HepG2 (cell line): ENCODE measurements at regions not wholly inside any gene's neighbourhood (a gene's known extent, or its start where the extent isn't known, plus 50 kb on each side); places are given as distances from the start of the nearest gene placed in this dataset.

Experiments
- ATAC-seq: fragments of 200-7000 bp; cut with Tn5 transposase; 3 replicates; pipeline ENCODE4 v1.9.1; 2020; ENCODE audit warnings: mild to moderate bottlenecking, moderate library complexity
- BruUV-seq: library from RNA; stranded (reverse); fragments of 400-500 nt; replicated peaks from 2 replicates; lab custom pipeline; 2021; lab: Mats Ljungman, UMichigan
- CTCF ChIA-PET: fragments of 300-600 bp; formaldehyde crosslinking; extraction: SDS; loops from one replicate; lab custom pipeline; 2021; ENCODE audit warnings: low total read pairs, inconsistent platforms, low intra/inter-chr PET ratio; lab: Yijun Ruan, JAX
- POLR2A ChIA-PET: fragments of 350-600 bp; sonication (Branson Sonifier 250); formaldehyde crosslinking; loops from one replicate; lab custom pipeline; 2020; ENCODE audit warnings: antibody characterized with exemption, inconsistent platforms; lab: Yijun Ruan, JAX
- DNase-seq: peaks from one replicate; pipeline ENCODE4 v3.0.0-alpha.2; 2015; ENCODE audit warnings: low spot score
- FAIRE-seq: peaks from 3 replicates; lab custom pipeline; 2011; peaks lifted over from hg19 to GRCh38; lab: Jason Lieb, UNC
- H2AFZ ChIP-seq: one replicate; pipeline ENCODE4 v1.6.1; 2011; ENCODE audit warnings: low read length, inconsistent platforms
- H3K27ac ChIP-seq: fragments of 300-600 bp; 3 replicates; pipeline ENCODE4 v1.8.0; 2011; ENCODE audit warnings: mixed run types, mild to moderate bottlenecking, mixed read lengths, low read length, inconsistent platforms; ENCODE audit not compliant: insufficient read depth; ENCODE audit errors: extremely low read length
- H3K27me3 ChIP-seq, 2 experiments: fragments of 200-600 bp in 1 of 2; 2 replicates in 1 of 2; 3 replicates in 1 of 2; pipeline versions ENCODE4 v1.6.0 to v1.8.0; 2011; ENCODE audit warnings: low read length in 2 of 2, mild to moderate bottlenecking in 2 of 2, moderate library complexity in 2 of 2, inconsistent platforms in 1 of 2; ENCODE audit not compliant: insufficient read depth in 2 of 2, control insufficient read depth in 1 of 2
- H3K36me3 ChIP-seq, 2 experiments: fragments of 200-600 bp in 1 of 2; replicated peaks in 1 of 2; 2 replicates in 1 of 2; 3 replicates in 1 of 2; pipeline versions ENCODE4 v1.5.1 to v1.8.0; 2011; ENCODE audit warnings: low read length in 2 of 2, inconsistent platforms in 1 of 2; ENCODE audit not compliant: insufficient read depth in 2 of 2, control insufficient read depth in 1 of 2
- H3K4me1 ChIP-seq: 2 replicates; pipeline ENCODE4 v1.5.1; 2012; ENCODE audit warnings: low read length, inconsistent platforms; ENCODE audit not compliant: insufficient read depth
- H3K4me2 ChIP-seq: 2 replicates; pipeline ENCODE4 v1.6.0; 2011; ENCODE audit warnings: low read depth, low read length, inconsistent platforms
- H3K4me3 ChIP-seq, 3 experiments: fragments of 200-600 bp in 1 of 3; sonication (generic), shearing (Covaris generic) in 1 of 3; replicated peaks in 1 of 3; 2 replicates each; pipeline ENCODE4 v1.5.1; 2011 to 2016; ENCODE audit warnings: low read length in 3 of 3, inconsistent platforms in 2 of 3, low read depth in 2 of 3, mild to moderate bottlenecking in 2 of 3, control low read depth in 1 of 3, mixed read lengths in 1 of 3; ENCODE audit not compliant: insufficient read depth in 1 of 3
- H3K79me2 ChIP-seq: one replicate; pipeline ENCODE4 v1.6.1; 2011; ENCODE audit warnings: low read length, inconsistent platforms; ENCODE audit not compliant: insufficient read depth
- H3K9ac ChIP-seq: 2 replicates; pipeline ENCODE4 v1.6.0; 2011; ENCODE audit warnings: mild to moderate bottlenecking, low read depth, low read length, inconsistent platforms; ENCODE audit not compliant: insufficient read depth
- H3K9me3 ChIP-seq: 2 replicates; pipeline ENCODE4 v1.5.1; 2012; ENCODE audit warnings: mild to moderate bottlenecking, low read length
- H4K20me1 ChIP-seq: 2 replicates; pipeline ENCODE4 v1.6.0; 2011; ENCODE audit warnings: inconsistent platforms, mild to moderate bottlenecking, low read length, moderate library complexity; ENCODE audit not compliant: insufficient read depth
- AHR ChIP-seq: IDR thresholded peaks from 2 replicates; pipeline ENCODE4 v1.6.1; 2018; ENCODE audit warnings: missing genetic modification reagents, missing compliant biosample characterization
- CEBPB ChIP-seq: IDR thresholded peaks from 2 replicates; pipeline ENCODE4 v1.6.1; 2011; ENCODE audit warnings: low read depth, low read length, improper control_type of control experiment, borderline replicate concordance
- CHD2 ChIP-seq: IDR thresholded peaks from 2 replicates; pipeline ENCODE4 v1.6.1; 2011; ENCODE audit warnings: low read depth, low read length, improper control_type of control experiment
- ELF4 ChIP-seq: sonication (generic); formaldehyde crosslinking; IDR thresholded peaks from 2 replicates; pipeline ENCODE4 v1.5.0; 2020; ENCODE audit warnings: missing genetic modification reagents, mild to moderate bottlenecking, moderate library complexity, borderline replicate concordance
- FOXA1 ChIP-seq, 2 experiments: fragments of 450-650 bp in 1 of 2; sonication (generic) in 1 of 2; formaldehyde crosslinking in 1 of 2; IDR thresholded peaks; 2 replicates each; pipeline versions ENCODE4 v1.4.0 to v1.6.1; 2016 to 2020; ENCODE audit warnings: missing genetic modification reagents in 1 of 2
- HMG20B ChIP-seq: conservative IDR thresholded peaks from 2 replicates; pipeline ENCODE4 v1.6.1; 2016; ENCODE audit warnings: missing genetic modification reagents, missing compliant biosample characterization
- HNRNPL ChIP-seq: fragments of 200-400 bp; formaldehyde crosslinking; IDR thresholded peaks from 2 replicates; pipeline ENCODE4 v1.6.1; 2017; ENCODE audit warnings: mild to moderate bottlenecking, low read depth, low read length
- NFKBIZ ChIP-seq: IDR thresholded peaks from 2 replicates; pipeline ENCODE4 v1.6.1; 2018; ENCODE audit warnings: missing genetic modification reagents, missing compliant biosample characterization
- SRSF1 ChIP-seq: fragments of 200-400 bp; formaldehyde crosslinking; optimal IDR thresholded peaks from 2 replicates; pipeline ENCODE3; 2017; ENCODE audit warnings: mild to moderate bottlenecking, low read depth, low read length, moderate library complexity
- SRY ChIP-seq: sonication (generic); formaldehyde crosslinking; IDR thresholded peaks from 2 replicates; pipeline ENCODE4 v1.8.0; 2022; ENCODE audit warnings: mild to moderate bottlenecking, missing genetic modification reagents
- TCF7 ChIP-seq: sonication (generic); IDR thresholded peaks from 2 replicates; pipeline ENCODE4 v1.6.1; 2016; ENCODE audit warnings: antibody characterized with exemption, low read depth
- TIGD3 ChIP-seq: sonication (generic); formaldehyde crosslinking; IDR thresholded peaks from 2 replicates; pipeline ENCODE4 v1.5.1; 2020; ENCODE audit warnings: mild to moderate bottlenecking, missing genetic modification reagents, borderline replicate concordance
- TOE1 ChIP-seq: sonication (generic); formaldehyde crosslinking; IDR thresholded peaks from 2 replicates; pipeline ENCODE4 v1.4.0; 2020; ENCODE audit warnings: mild to moderate bottlenecking, missing genetic modification reagents
- ZBTB44 ChIP-seq: sonication (generic); formaldehyde crosslinking; IDR thresholded peaks from 2 replicates; pipeline ENCODE4 v1.4.0; 2020; ENCODE audit warnings: missing genetic modification reagents
- ZBTB7B ChIP-seq: sonication (generic); formaldehyde crosslinking; IDR thresholded peaks from 2 replicates; pipeline ENCODE4 v1.4.0; 2020; ENCODE audit warnings: missing genetic modification reagents
- ZMAT3 ChIP-seq: sonication (generic); formaldehyde crosslinking; conservative IDR thresholded peaks from 2 replicates; pipeline ENCODE4 v1.7.0; 2021; ENCODE audit warnings: missing genetic modification reagents
- ZNF746 ChIP-seq: sonication (generic); formaldehyde crosslinking; IDR thresholded peaks from 2 replicates; pipeline ENCODE4 v1.8.0; 2022; ENCODE audit warnings: mild to moderate bottlenecking, missing genetic modification reagents
- ZSCAN29 ChIP-seq: sonication (generic); formaldehyde crosslinking; conservative IDR thresholded peaks from 2 replicates; pipeline ENCODE4 v1.4.0; 2020; ENCODE audit warnings: mild to moderate bottlenecking, missing genetic modification reagents
- WGBS: methylation state at CpG from one replicate; pipeline ENCODE4 v1.1.6; 2017; ENCODE audit warnings: low lambda C conversion rate; 5-methylcytosine and 5-hydroxymethylcytosine counted together
- in situ Hi-C: cut with HindIII; loops from 2 replicates; pipeline ENCODE4 v1.10.0; 2017; ENCODE audit warnings: low pct_unique_long_range_greater_than_20kb; ENCODE audit not compliant: extremely low pct_ligation_motif_present
- intact Hi-C: fragments of 100-400 bp; cut with micrococcal nuclease; formaldehyde crosslinking; loops from one replicate; pipeline ENCODE4 v1.10.0; 2022; ENCODE audit not compliant: unreplicated experiment

GRCh38 chr1:60859111-60859510, 223.2 kb upstream of the NFIA start:
- Histone ChIP-seq H2AFZ (no peak overlapping the region), H3K4me1 (no peaks in the 10 kb centered on the region), H4K20me1 (no peaks in the 10 kb centered on the region), H3K79me2 (no peaks in the 10 kb centered on the region), H3K9ac (no peak overlapping the region), H3K27ac (no peak overlapping the region), H3K4me3 (no peak overlapping the region), H3K36me3 (no peaks in the 10 kb centered on the region), H3K4me2 (no peak overlapping the region), H3K27me3 (no peaks in the 10 kb centered on the region), H3K9me3 (no peaks in the 10 kb centered on the region)
- intact Hi-C loops (no loop called here), in situ Hi-C loops (no loop called here)
- POLR2A ChIA-PET: no interaction called here
- WGBS: 3% methylated on average over 2 of the region's 2 CpGs
- FAIRE-seq (no peak), DNase-seq (no peak), ATAC-seq (no peak)
- no TSS peak for BruUV-seq
- no peak for TF ChIP-seq TOE1 (CRISPR knock-in tag)
- TF ChIP-seq CHD2: no peak
- no peak for TF ChIP-seq ELF4 (CRISPR knock-in tag)
- no peak for TF ChIP-seq ZSCAN29 (CRISPR knock-in tag)
- TF ChIP-seq ZMAT3 (CRISPR knock-in tag): no peak
- TF ChIP-seq CEBPB: peak; percentile 22; the same call in 1 of the 2 replicates
- CTCF ChIA-PET: no interaction called here

GRCh38 chr1:60857851-60858250, 224.5 kb upstream of the NFIA start:
- no peak overlapping the region for H2AFZ ChIP-seq
- BruUV-seq: no TSS peak
- POLR2A ChIA-PET: no interaction called here
- in situ Hi-C loops: no loop called here
- WGBS: 55% methylated on average over 2 of the region's 2 CpGs
- no peak overlapping the region for H3K9ac ChIP-seq
- H3K27me3 ChIP-seq: no peaks in the 10 kb centered on the region
- no peak overlapping the region for H3K4me2 ChIP-seq
- H3K4me3 ChIP-seq: no peak overlapping the region
- FAIRE-seq: no peak
- H3K27ac ChIP-seq: no peak overlapping the region
- no peak for DNase-seq
- ATAC-seq: no peak
- no peaks in the 10 kb centered on the region for H3K4me1 ChIP-seq
- no peaks in the 10 kb centered on the region for H3K36me3 ChIP-seq
- H4K20me1 ChIP-seq: no peaks in the 10 kb centered on the region
- CTCF ChIA-PET: no interaction called here
- no peak for TF ChIP-seq TCF7
- no peak for TF ChIP-seq ZNF746 (CRISPR knock-in tag)
- TF ChIP-seq FOXA1 (IDR thresholded peaks at IDR 0.05): no peak
- no peak for TF ChIP-seq FOXA1 (CRISPR knock-in tag; IDR thresholded peaks at IDR 0.05)
- TF ChIP-seq HMG20B (CRISPR knock-in tag): no peak
- TF ChIP-seq NFKBIZ (CRISPR knock-in tag): no peak
- no peak for TF ChIP-seq SRSF1
- no peak for TF ChIP-seq HNRNPL
- TF ChIP-seq SRY (CRISPR knock-in tag): no peak
- no peak for TF ChIP-seq AHR (CRISPR knock-in tag)
- no peak for TF ChIP-seq ZBTB44 (CRISPR knock-in tag)
- no peak for TF ChIP-seq TIGD3 (CRISPR knock-in tag)
- no peak for TF ChIP-seq ZBTB7B (CRISPR knock-in tag)
- TF ChIP-seq, all 625 proteins: peak for 0
- Histone ChIP-seq H3K79me2 (no peaks in the 10 kb centered on the region), H3K9me3 (no peaks in the 10 kb centered on the region)
- intact Hi-C loops: no loop called here
